ENCODE measurements at regions not wholly inside any gene's neighbourhood (a gene's known extent, or its start where the extent isn't known, plus 50 kb on each side); places are given as distances from the start of the nearest gene placed in this dataset.
"Not testable (repeated sequence)": the region's sequence is repeated elsewhere in the genome, so short reads cannot be mapped to it uniquely, and the experiment has no call there.

GRCh38 chr2:4980995-4981394, 711.2 kb upstream of the SOX11 start:
- Histone ChIP-seq H3K27me3 (ENCODE audit: control insufficient read depth, insufficient read depth, low read length) (no peaks in the 10 kb centered on the region), H3K27ac (ENCODE audit: low read depth, low read length) (no peak overlapping the region), H3K9ac (ENCODE audit: low read length) (no peak overlapping the region), H3K9me3 (ENCODE audit: control insufficient read depth, insufficient read depth, low read depth, low read length) (no peaks in the 10 kb centered on the region), H3K4me3 (ENCODE audit: low read depth, low read length) (no peak overlapping the region), H3K36me3 (ENCODE audit: control insufficient read depth, insufficient read depth, low read length) (no peaks in the 10 kb centered on the region), H3K4me1 (ENCODE audit: control insufficient read depth, insufficient read depth, low read length) (no peaks in the 10 kb centered on the region)

- H3K4me3 ChIP-seq (ENCODE audit: low read depth, low read length): no peak overlapping the region
- no peaks in the 10 kb centered on the region for H3K9me3 ChIP-seq (ENCODE audit: control insufficient read depth, insufficient read depth, low read depth, low read length)
- no peak overlapping the region for H3K9ac ChIP-seq (ENCODE audit: low read length)
- H3K27ac ChIP-seq (ENCODE audit: low read depth, low read length): no peak overlapping the region
- no peaks in the 10 kb centered on the region for H3K4me1 ChIP-seq (ENCODE audit: control insufficient read depth, insufficient read depth, low read length)
- H3K36me3 ChIP-seq (ENCODE audit: control insufficient read depth, insufficient read depth, low read length): no peaks in the 10 kb centered on the region
- H3K27me3 ChIP-seq (ENCODE audit: control insufficient read depth, insufficient read depth, low read length): no peaks in the 10 kb centered on the region
These were observed 710.3 kb upstream of the SOX11 start for GRCh38 chr2:4981802-4982409.

GRCh38 chr2:4988444-4988843, 703.7 kb upstream of the SOX11 start:
- H3K27me3 ChIP-seq (ENCODE audit: control insufficient read depth, insufficient read depth, low read length); H3K4me1 ChIP-seq (ENCODE audit: control insufficient read depth, insufficient read depth, low read length); H3K9ac ChIP-seq (ENCODE audit: low read length); H3K4me3 ChIP-seq (ENCODE audit: low read depth, low read length); H3K27ac ChIP-seq (ENCODE audit: low read depth, low read length); H3K36me3 ChIP-seq (ENCODE audit: control insufficient read depth, insufficient read depth, low read length); H3K9me3 ChIP-seq (ENCODE audit: control insufficient read depth, insufficient read depth, low read depth, low read length): not testable (repeated sequence)

DNA sequence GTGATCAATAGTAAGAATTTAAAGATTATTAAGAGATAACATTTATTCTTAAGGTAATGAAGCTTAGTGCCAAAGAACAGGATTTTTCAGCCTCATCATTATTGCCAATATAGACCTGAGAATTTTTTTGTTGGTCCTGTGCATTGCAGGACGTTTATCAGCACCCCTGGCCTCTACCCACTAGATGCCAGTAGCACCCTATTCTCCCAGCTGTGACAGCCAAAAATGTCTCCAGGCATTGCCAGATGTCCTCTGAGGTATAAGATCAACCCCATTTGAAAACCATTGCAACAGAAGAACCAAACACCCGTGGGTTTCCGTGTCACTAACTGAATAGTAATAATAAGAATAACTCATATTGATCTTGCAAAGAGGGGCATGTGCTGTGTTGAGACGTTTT, 700.0 kb upstream of the SOX11 start:
- Histone ChIP-seq H3K27me3 (ENCODE audit: control insufficient read depth, insufficient read depth, low read length) (no peaks in the 10 kb centered on the region), H3K4me3 (ENCODE audit: low read depth, low read length) (no peak overlapping the region), H3K9ac (ENCODE audit: low read length) (no peak overlapping the region), H3K9me3 (ENCODE audit: control insufficient read depth, insufficient read depth, low read depth, low read length) (peaks cover 8% of the 10 kb centered on the region; the same call in 1 of the 2 replicates), H3K4me1 (ENCODE audit: control insufficient read depth, insufficient read depth, low read length) (no peaks in the 10 kb centered on the region), H3K36me3 (ENCODE audit: control insufficient read depth, insufficient read depth, low read length) (no peaks in the 10 kb centered on the region), H3K27ac (ENCODE audit: low read depth, low read length) (no peak overlapping the region)

GRCh38 chr2:4995466-4995865, 696.7 kb upstream of the SOX11 start:
- H3K36me3 ChIP-seq (ENCODE audit: control insufficient read depth, insufficient read depth, low read length): no peaks in the 10 kb centered on the region
- H3K9me3 ChIP-seq (ENCODE audit: control insufficient read depth, insufficient read depth, low read depth, low read length): peaks cover 12% of the 10 kb centered on the region; the same call in 1 of the 2 replicates
- no peak overlapping the region for H3K27ac ChIP-seq (ENCODE audit: low read depth, low read length)
- no peaks in the 10 kb centered on the region for H3K4me1 ChIP-seq (ENCODE audit: control insufficient read depth, insufficient read depth, low read length)
- no peak overlapping the region for H3K9ac ChIP-seq (ENCODE audit: low read length)
- H3K4me3 ChIP-seq (ENCODE audit: low read depth, low read length): no peak overlapping the region
- no peaks in the 10 kb centered on the region for H3K27me3 ChIP-seq (ENCODE audit: control insufficient read depth, insufficient read depth, low read length)

DNA sequence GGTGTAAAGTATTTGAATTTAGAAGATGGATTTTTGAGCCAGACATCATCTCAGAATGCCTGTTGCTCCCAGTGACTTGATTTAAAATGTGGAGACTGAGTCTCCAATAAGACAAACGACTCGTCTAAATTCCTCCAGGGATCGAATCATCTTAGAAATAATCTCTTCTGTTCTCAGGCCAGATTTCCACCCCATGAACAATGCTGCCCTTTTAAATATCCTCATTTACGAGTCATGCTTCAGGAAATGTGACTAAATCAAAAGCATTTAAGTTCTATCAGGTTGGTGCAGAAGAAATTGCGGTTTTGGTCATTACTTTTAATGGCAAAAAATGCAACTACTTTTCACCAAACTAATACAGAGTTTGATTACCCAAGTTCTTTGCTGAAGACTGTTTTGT, 684.6 kb upstream of the SOX11 start:
- H3K36me3 ChIP-seq (ENCODE audit: control insufficient read depth, insufficient read depth, low read length): no peaks in the 10 kb centered on the region
- no peaks in the 10 kb centered on the region for H3K27me3 ChIP-seq (ENCODE audit: control insufficient read depth, insufficient read depth, low read length)
- H3K9ac ChIP-seq (ENCODE audit: low read length): no peak overlapping the region
- peaks cover 18% of the 10 kb centered on the region for H3K4me1 ChIP-seq (ENCODE audit: control insufficient read depth, insufficient read depth, low read length)
- peak overlapping the region; percentile 70 for H3K27ac ChIP-seq (ENCODE audit: low read depth, low read length)
- H3K9me3 ChIP-seq (ENCODE audit: control insufficient read depth, insufficient read depth, low read depth, low read length): peaks cover 13% of the 10 kb centered on the region; the same call in 1 of the 2 replicates
- H3K4me3 ChIP-seq (ENCODE audit: low read depth, low read length): no peak overlapping the region

- H3K27me3 ChIP-seq (ENCODE audit: control insufficient read depth, insufficient read depth, low read length): no peaks in the 10 kb centered on the region
- no peaks in the 10 kb centered on the region for H3K36me3 ChIP-seq (ENCODE audit: control insufficient read depth, insufficient read depth, low read length)
- H3K9me3 ChIP-seq (ENCODE audit: control insufficient read depth, insufficient read depth, low read depth, low read length): peaks cover 17% of the 10 kb centered on the region
- no peak overlapping the region for H3K9ac ChIP-seq (ENCODE audit: low read length)
- H3K27ac ChIP-seq (ENCODE audit: low read depth, low read length): no peak overlapping the region
- H3K4me3 ChIP-seq (ENCODE audit: low read depth, low read length): no peak overlapping the region
- no peaks in the 10 kb centered on the region for H3K4me1 ChIP-seq (ENCODE audit: control insufficient read depth, insufficient read depth, low read length)
These were observed 672.9 kb upstream of the SOX11 start for GRCh38 chr2:5019324-5019723.

DNA sequence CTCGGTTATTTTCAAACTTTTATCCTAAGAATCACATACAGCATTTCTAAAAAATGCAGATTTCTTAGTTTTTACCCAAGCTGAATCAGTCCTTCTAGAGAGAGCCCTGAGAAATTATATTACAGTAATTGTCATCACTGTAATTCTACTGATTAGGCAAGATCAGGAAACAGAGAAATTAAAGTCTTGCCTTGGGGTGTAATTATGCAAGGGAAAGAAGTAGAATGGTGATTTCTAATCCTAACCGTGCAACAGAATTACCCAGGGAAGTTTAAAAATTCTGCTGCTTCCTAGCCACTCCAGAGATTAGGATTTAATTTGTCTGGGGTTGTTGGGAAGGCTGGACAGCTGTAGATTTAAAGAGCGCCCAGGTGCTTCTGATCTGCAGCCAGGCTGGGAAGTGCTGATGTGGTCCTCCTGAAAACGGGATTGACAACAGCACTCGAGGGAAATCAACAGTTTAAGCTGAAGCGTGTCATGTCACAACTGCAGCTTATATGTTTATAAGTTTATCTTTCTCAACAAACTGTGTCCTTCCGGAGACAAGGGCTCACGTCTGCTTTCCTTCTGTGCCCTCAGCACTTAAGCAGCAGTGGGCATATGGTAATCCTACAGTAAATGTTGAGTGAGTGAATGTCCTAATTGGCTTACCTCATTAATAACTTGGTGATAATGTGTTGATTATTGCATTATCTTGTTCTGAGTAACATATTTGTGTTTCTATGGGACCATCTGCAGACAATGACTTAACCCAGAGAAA, 671.9 kb upstream of the SOX11 start:
- Histone ChIP-seq H3K4me3 (ENCODE audit: low read depth, low read length) (no peak overlapping the region), H3K4me1 (ENCODE audit: control insufficient read depth, insufficient read depth, low read length) (no peaks in the 10 kb centered on the region), H3K36me3 (ENCODE audit: control insufficient read depth, insufficient read depth, low read length) (no peaks in the 10 kb centered on the region), H3K27ac (ENCODE audit: low read depth, low read length) (no peak overlapping the region), H3K9ac (ENCODE audit: low read length) (no peak overlapping the region), H3K9me3 (ENCODE audit: control insufficient read depth, insufficient read depth, low read depth, low read length) (peaks cover 17% of the 10 kb centered on the region), H3K27me3 (ENCODE audit: control insufficient read depth, insufficient read depth, low read length) (no peaks in the 10 kb centered on the region)

DNA sequence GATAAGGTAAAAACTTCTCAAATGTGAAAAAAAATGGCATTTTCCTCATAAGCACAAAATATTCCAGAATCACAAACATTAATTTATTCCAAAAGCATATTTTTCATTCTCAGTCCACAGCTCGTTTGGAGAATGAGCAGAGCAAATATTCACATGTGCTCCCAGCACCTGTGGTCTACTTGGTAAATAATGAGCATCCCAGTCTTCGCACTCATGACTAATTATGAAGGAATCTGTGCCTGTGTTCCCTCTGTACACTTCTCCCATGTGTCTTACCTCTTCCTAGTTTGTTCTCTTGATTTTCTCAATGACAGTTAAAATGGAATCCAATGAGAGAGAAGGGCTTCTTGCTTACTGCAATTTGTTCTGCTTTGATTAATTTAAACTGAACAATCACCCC, 671.0 kb upstream of the SOX11 start:
- no peak overlapping the region for H3K9ac ChIP-seq (ENCODE audit: low read length)
- H3K27ac ChIP-seq (ENCODE audit: low read depth, low read length): no peak overlapping the region
- H3K4me1 ChIP-seq (ENCODE audit: control insufficient read depth, insufficient read depth, low read length): no peaks in the 10 kb centered on the region
- H3K4me3 ChIP-seq (ENCODE audit: low read depth, low read length): no peak overlapping the region
- no peaks in the 10 kb centered on the region for H3K27me3 ChIP-seq (ENCODE audit: control insufficient read depth, insufficient read depth, low read length)
- peaks cover 17% of the 10 kb centered on the region for H3K9me3 ChIP-seq (ENCODE audit: control insufficient read depth, insufficient read depth, low read depth, low read length)
- no peaks in the 10 kb centered on the region for H3K36me3 ChIP-seq (ENCODE audit: control insufficient read depth, insufficient read depth, low read length)

DNA sequence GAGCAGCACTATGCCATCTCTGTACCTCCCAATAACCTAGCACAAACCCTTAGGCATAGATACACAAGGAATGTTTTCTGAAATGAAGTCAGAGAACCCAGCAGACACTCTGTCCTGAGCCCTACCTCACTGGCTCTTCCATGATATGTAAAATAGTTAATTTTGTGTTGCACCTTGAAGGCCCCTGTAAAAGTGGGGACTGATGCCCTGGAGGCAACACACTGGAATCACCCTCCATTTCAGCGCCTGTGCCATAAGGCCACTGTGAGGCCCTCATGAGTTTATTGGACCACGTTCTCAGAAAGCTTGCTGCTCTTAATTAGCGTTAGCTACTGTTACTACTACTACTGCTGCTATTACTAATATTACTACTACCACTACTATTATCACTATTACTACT, 670.1 kb upstream of the SOX11 start:
- Histone ChIP-seq H3K4me3 (ENCODE audit: low read depth, low read length) (no peak overlapping the region), H3K36me3 (ENCODE audit: control insufficient read depth, insufficient read depth, low read length) (no peaks in the 10 kb centered on the region), H3K27ac (ENCODE audit: low read depth, low read length) (no peak overlapping the region), H3K9me3 (ENCODE audit: control insufficient read depth, insufficient read depth, low read depth, low read length) (peaks cover 17% of the 10 kb centered on the region), H3K27me3 (ENCODE audit: control insufficient read depth, insufficient read depth, low read length) (no peaks in the 10 kb centered on the region), H3K4me1 (ENCODE audit: control insufficient read depth, insufficient read depth, low read length) (no peaks in the 10 kb centered on the region), H3K9ac (ENCODE audit: low read length) (no peak overlapping the region)

DNA sequence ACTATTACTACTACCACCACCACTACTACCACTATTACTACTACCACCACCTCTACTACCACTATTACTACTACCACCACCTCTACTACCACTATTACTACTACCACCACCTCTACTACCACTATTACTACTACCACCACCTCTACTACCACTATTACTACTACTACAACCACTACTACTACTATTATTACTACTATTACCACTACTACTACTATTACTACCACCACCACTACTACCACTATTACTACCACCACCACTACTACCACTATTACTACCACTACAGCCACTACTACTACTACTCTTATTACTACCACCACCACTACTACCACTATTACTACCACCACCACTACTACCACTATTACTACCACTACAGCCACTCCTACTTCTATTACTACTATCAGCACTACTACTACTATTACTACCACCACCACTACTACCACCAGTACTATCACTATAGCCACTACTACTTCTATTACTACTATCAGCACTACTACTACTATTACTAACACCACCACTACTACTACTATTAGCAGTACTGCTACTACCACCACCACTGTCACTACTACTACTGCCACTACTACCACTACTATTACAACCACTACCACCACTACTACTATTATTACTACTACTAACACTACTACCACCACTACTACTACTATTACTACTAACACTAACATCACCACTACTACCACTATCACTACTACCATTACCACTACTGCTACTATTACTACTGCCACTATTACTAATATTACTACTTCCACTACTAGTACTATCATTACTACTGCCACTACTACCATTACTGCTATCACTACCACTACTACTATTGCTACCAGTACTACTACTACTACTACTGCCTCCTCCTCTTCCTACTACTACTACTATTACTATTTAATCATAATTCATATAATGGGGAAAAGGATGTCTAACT, 669.2 kb upstream of the SOX11 start:
- not testable (repeated sequence) for H3K9ac ChIP-seq (ENCODE audit: low read length); H3K27me3 ChIP-seq (ENCODE audit: control insufficient read depth, insufficient read depth, low read length); H3K36me3 ChIP-seq (ENCODE audit: control insufficient read depth, insufficient read depth, low read length); H3K27ac ChIP-seq (ENCODE audit: low read depth, low read length); H3K4me1 ChIP-seq (ENCODE audit: control insufficient read depth, insufficient read depth, low read length); H3K4me3 ChIP-seq (ENCODE audit: low read depth, low read length)
- H3K9me3 ChIP-seq (ENCODE audit: control insufficient read depth, insufficient read depth, low read depth, low read length): peaks cover 14% of the 10 kb centered on the region

Data from HUES6 (cell line).